HG03025 (cell line): ENCODE measurements at regions not wholly inside any gene's neighbourhood (a gene's known extent, or its start where the extent isn't known, plus 50 kb on each side); places are given as distances from the start of the nearest gene placed in this dataset.

Experiments used
- ATAC-seq: cut with Tn5 transposase; IDR thresholded peaks from one replicate; pipeline ENCODE4 v1.9.1; 2021; ENCODE audit warnings: mild to moderate bottlenecking, moderate library complexity; ENCODE audit not compliant: unreplicated experiment, low FRiP score

DNA sequence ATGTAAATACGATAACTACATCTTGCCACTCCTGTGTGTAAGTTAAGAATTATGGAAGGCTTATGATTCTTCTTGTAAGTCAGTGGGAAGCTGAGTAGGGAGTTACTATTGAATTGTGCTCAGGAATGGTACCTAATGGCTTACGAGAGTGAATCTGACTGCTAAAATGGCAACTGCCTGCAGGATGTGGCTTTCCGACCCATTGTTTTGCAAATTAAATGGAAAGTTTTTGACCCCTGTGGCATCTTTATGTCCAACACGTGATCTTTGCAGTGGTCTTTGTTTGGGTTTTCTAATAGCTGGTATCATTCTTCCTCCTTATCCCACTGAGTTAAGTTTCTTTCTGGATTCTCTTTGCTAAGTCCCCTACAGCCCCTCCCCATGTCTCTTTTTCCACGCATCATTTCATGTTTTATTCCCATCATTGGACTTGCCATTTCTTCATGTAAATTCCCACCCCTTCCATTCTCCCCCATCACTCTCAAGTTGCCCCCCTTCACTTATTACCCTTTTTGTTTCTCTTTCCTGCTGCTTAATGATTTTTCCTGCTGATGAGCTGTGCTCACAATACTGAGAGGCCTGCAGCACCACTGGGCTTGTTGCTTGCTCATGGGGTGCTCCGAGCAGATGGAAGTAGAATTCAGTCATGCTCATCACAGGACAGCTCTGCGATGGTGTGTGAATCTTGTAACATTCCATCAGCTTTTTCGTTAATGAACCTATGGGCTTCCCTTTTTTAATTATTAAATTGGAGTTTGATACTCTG is 428.2 kb upstream of the IL12A start:
- no peak for ATAC-seq

DNA sequence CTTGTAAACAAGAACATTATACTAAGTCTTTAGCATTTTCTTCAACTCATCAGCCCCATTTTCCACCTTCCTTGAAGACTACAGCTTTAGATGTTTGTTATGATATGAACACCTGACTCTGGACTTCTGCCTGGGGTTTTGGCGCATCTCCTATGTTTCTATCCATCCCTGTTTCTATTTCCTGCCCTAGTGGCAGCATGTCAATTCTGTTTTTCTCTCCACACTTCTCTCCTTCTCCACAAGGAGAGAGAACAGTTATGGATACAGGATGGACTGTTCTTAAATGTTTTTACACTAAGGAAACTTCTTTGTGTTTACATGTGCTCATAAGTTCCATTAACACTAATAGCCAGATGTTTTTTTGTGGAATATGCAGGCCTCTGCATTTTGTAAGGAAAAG is 423.3 kb upstream of the IL12A start:
- no peak for ATAC-seq

DNA sequence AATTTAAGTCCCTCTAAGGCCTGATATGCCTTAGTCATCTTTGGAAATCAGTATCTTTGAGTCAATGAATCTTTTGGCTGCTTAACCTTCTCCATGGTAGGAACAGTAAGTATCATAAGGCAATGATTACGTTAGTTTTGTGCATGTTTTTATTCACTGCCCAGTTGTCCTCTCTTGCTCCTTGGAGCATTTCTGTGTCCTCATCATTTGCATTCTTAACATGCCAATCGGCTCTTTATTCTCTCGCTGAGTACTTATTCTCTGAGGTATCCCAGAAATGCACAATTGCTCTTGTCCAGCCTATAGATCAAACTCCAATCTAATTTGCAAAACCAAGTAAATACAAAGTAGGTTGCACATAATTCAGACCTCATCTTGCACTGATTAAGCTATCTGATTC is 405.0 kb upstream of the IL12A start:
- ATAC-seq, result no peak

DNA sequence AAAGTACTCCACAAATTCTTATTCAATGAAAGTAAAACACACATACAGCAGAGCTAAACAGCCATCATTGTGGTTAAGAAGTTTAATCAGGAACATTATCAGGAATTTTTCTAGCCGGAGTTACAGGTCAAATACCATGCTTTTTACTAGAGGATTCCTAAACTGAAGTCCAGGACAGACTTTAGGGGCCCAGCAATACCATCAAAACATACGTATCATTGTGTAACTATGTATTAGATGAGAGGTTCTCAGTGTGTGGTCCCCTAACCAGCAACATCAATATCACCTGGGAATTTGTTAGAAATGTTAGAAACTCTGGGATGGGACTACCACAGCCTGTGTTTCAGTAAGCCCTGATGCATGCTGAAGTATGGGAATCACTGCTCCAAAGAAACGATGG is 404.2 kb upstream of the IL12A start:
- ATAC-seq, result no peak

DNA sequence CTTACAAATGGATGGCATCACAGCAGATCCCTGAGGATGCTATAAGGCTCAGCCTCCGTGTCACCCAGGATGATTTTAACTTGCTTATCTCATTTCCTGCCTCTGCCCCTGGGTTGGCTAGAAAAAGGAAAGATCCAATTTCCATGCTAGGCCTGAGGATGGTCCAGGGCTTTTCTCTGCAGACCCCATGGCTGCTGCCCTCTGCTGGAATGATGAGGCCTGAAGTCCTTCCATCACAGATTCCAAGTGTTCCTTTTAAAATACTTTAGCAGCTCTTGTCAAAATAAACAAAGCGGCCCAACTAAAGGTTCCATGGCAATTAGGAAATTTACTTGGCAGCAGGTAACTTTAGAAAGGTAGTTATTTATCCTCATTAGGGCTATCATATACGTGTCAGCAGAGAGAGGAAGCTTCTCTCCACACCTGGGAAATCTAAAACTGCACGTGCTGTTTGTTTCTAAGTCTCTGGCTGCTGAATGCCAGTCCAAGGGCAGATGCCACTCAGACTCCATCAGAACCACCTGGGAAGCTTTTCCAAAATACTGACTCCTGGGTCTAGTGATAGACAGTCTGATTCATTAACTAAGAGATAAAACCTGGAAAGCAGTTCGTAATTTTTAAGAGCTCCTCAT is 401.9 kb upstream of the IL12A start:
- ATAC-seq, result no peak

DNA sequence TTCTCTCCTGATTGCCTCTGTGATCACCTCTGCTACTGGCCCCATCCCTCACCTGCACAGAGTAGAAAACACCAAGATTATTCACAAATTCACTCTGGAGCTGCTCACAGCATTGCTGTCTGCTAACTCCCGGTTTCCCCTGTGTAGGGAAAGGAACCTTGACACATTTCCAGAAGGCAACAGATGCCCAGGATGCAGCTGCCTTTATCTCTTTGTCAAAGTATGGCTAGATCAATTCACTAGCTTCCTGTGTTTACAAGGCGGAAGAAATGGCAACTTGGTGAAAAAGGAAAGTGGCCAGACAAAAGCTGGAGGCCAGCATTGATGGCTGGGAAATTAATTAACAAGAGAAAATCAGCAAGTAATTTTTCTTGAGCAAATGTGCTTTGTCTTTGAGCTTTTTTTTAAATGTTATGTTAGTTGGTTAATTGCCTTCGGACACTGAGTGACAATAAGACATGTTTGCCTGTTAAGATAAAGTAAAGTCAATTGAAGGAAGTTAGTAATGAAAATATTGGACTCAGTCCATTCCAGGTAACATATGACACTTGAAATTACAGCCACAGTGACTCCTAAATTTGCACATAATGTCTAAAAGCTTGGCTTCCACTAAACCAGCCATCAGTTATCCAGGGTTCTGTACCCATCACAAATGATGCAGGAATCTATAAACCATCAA is 394.6 kb upstream of the IL12A start:
- no peak for ATAC-seq

DNA sequence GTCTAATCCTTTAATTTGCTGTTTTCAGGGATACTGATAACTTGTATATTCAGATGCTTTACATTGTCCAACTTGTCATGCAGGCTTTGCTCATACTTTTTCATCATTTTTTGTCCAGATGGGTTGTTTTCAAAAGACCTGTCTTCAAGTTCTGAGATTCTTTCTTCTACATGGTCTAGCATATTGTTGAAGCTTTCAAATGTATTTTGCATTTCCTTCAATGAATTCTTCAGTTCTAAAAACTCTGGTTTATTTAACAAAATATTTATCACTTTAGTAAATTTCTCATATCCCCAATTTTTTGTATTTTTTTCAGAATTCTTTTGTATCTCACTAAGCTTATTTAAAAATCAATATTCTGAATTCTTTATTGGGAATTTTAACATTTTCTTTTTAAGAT is 388.3 kb upstream of the IL12A start:
- ATAC-seq, result no peak

DNA sequence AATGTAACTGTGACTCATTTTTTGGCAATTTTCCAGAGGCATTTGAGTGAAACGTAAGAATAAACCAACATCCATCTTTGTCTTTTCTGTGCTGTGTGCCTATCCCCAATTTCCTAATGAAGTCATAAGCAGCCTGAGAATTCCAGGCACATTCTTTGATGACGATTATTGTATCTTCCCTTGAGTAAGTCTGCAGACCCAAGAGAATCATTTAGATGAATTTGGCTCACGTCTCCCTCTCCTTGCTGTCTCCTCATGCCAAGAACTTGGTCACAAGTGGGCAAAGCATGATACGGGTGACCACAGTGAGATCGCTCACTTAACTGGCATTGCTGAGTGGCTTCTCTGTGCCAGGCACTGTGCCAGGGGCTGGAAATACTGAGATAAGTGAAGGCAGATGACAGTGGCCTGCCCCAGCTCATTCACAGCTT is 384.5 kb upstream of the IL12A start:
- ATAC-seq, result no peak

DNA sequence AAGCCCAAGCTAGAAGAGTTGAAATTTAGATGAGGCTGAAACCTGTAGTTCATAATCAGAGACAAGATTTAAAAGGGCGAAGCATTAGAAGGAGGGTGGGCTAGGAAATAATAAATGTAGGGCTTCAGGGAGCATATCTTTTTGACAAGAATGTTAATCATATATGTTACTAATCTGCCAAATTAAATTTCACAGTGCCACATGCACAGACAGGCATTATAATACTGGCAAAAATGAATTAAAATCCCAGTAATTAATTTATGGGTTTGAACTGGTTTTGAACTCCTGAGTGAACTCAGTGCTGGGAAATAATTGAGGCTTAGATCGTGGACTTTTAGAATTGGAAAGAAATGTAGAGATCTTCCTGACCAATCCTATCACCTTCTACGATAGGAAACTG is 383.5 kb upstream of the IL12A start:
- ATAC-seq, result no peak

DNA sequence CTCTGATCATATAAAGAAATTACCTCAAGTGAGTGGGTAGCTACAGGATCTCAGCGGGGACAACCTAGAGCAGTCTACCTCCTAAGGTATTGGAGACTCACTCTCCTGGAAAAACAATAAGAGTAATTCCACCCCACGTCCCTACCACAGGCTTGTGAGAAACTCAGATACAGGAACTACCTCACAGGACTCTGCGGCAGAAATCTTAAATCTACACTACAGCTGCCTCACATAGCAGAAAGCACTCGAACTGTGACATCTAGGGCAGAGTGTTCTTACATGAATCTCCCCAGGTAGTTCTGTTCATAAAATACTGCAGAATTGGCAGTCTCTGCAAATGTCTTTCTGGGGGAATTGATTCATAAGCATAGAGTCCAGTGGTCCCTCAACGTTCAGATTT is 382.9 kb upstream of the IL12A start:
- ATAC-seq, result no peak

DNA sequence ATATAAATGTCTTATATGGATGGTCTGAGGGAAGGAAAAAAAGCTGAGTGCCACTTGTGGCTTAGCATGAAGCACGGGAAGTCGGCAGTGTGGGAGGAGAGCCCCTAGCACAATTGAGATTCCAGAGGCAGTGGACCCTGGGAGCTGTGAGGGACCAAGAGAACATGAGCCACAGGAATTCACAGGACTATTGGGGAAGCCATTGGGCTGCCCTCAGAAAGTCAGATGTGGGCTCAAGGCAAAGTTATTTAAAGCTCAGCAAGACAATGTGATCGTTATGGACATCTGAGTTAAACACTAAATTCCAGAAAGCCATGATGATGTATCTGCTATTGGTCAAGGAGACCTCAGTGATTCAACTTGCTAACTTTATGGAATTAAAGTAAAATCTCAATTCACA is 380.8 kb upstream of the IL12A start:
- no peak for ATAC-seq

DNA sequence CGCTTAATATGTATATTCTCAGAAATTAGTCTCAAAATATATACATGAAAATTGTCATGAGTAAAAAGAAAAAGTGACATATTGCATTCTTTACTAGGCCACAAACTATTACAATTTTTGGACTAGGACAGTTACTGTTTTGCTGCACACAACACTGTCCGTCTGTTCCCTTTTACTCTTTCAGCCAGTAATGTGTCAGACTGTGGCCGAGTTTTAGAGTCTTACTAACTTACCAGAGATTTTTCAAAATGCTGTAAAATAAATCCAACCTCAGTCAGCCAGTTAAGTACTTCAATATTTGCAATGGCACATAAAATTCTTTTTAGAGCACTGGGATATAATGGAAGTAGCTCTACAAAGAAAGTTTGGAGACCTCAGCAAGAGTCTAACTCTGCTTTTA is 380.3 kb upstream of the IL12A start:
- ATAC-seq, result no peak

DNA sequence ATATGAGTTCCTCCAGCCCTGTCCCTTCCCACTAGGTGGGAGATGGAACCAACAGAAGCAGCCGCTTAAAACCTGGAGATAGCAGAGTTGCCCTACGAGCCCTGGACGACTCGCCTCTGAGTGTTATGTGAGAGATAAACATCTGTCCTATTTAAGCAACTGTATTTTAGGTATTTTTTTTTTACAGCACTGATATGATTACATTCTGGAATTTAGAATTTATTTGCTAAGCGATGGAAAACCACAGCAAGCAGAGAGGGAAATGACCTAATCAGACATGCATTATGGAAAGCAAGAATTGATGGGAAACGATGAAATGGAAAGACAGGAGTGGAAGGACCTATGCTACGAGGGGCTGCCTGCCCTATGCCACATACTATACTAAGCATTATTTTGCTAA is 379.0 kb upstream of the IL12A start:
- ATAC-seq, result no peak

DNA sequence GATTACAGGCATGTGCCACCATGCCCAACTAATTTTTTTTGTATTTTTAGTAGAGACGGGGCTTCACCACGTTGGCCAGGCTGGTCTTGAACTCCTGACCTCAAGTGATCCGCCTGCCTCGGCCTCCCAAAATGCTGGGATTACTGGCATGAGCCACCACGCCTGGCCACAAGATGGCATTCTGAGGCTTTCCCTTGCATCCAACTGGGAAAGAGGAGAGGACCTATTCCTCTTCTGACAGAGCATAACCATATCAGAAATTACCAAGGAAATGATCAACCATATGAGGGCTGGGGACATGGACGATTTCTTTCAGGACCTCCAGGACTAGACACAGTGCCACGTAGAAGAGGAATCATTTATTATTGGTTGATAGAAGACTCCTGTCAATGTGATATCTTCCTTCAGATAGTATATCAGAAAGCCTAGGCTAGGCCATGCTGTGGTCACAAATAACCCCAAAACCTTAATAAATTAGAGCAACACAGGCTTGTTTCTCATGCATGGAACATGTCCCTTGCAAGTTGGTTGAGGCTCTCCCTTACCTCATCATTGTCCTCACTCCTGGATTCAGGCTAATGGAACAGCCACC is 372.3 kb upstream of the IL12A start:
- no peak for ATAC-seq

DNA sequence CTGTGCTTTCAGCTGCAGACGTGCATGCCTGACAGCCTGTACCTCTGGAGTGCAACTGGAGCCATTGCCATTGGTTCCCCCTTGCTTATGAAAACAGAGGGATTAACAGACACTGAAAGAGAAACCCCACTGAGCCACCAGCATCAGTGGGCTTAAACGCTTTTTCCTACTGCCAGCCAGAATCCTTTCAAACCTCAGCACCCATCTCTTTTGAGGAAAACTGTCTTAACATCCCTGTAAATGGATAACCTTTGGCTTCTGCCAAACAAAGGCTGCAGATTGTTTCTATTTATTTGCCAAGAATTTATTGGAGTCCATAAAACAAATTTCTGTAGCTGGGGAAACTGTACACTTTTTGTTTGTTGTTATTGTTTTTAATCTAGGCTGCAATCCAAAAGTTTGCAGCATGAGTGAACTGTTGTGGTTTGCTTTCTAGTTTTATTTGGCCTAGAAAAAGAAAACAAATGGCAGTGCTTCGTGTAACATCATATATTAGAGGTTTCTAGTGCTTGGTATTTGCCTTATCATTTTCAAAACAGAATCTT is 369.2 kb upstream of the IL12A start:
- ATAC-seq, result no peak

DNA sequence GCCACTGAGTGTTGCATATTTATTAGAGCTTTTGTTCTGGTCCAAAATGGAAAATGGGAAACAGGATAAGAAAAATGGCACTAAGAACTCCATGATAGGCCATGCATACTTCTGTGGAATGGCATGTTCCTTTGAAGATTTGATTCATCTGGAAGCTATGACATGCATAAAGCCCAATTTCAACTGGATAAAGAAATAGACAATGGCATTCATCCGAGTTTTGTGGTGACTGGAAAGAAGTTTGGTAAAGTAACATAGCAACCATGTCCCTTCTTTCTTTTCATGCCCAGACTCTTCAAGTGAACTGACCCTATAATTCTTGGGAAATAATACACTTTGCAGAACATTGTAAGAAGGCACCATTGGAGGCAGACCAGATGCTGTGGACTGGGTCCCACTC is 368.4 kb upstream of the IL12A start:
- ATAC-seq, result no peak

DNA sequence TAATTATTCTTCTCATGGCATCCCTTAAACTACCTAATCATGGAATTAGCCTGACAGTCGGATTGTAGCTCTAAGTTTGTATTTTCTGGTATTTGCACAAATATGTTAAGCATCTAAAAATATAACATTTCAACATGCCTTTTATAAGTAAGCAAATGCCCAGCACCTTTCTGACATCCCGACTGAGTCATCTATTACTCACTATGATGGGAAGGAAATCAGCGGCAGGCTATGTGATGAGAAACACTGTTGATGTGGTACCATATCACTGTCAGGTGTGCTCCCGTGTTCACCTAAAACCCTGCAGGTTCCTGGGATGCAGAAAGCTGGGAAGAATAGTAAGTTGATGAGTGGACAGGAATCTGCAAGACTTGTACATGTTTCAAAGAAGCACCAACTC is 367.8 kb upstream of the IL12A start:
- no peak for ATAC-seq

DNA sequence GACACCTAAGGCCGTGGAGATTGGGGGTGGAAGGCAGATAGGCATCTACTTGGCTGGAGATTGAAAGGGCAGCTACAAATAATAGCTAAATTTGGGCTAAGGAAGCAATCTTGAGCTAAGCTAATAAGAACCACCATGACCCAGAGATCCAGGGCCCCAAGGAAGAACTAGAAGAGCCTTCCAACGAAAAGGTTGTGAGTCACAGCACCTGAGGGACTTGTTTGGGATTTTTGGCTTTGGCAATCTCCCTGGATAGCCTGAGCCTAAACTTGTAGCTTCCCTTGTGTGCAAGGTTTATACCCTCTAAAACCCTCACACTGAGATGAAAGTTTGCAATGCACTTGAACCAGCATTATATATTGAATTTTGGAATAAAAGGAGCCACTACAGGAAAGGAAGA is 364.0 kb upstream of the IL12A start:
- ATAC-seq, result no peak

DNA sequence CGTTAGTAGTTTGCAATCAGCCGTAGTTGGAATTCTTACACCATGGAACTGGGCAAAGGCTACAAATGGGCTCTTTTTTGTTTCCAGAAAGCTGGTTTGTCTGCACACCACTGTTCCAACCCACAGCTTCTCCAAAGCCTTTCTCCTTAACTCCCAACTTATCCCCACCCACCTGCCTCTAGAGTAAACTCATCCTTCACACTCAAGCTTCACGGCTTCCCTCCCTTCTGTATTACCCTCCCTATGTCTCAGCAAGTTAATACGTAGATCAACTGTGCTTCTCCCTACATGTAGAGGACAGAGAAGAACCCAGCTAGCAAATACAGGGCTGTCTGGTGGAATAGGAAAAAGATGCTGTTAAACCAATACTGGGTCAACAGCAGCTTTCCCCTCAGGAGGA is 363.0 kb upstream of the IL12A start:
- ATAC-seq, result no peak

DNA sequence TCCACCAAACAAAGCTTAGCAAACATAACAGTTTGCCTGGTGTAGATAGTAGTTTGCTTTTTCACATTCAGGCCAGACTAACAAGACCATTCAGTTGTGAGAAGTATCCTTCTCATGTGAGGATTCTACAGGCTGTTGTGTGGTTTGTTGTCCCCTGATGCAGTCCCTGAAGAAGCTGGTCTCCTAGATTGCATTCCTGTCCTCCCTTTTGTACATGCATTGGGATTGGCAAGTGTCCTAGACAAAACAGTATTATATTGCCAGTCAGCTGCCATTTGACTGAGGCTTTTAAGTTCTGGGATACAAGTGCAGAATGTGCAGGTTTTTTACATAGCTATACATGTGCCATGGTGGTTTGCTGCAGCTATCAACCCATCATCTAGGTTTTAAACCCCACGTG is 362.0 kb upstream of the IL12A start:
- no peak for ATAC-seq

DNA sequence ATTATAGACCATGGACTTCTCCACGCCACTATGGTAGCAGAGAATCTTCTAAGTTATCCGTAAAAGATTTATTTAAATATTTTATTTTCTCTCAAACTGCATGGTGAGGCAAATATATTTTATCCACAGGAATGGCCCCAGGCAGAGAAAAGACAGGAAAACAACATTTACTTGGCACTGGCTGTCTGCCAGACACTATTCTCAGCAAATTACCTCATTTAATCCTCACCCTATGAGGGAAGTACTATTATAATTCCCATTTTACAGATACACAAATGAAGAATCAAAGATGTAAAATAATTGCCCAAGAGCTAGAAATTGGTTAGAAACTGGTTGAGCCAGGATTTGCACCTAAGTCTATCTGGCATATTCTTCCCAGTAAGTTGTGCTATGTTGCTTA is 361.4 kb upstream of the IL12A start:
- ATAC-seq, result no peak
